ENCODE measurements at regions not wholly inside any gene's neighbourhood (a gene's known extent, or its start where the extent isn't known, plus 50 kb on each side); places are given as distances from the start of the nearest gene placed in this dataset.
"Not testable (repeated sequence)": the region's sequence is repeated elsewhere in the genome, so short reads cannot be mapped to it uniquely, and the experiment has no call there.

- DNase-seq (ENCODE audit: low spot score), result no peak
Observed at GRCh38 chr1:66460776-66461175, 73.2 kb upstream of the SGIP1 start.

- DNase-seq (ENCODE audit: low spot score), result no peak
Observed at GRCh38 chr1:66462313-66462712, 71.6 kb upstream of the SGIP1 start.

GRCh38 chr1:66464351-66464750 lies 69.6 kb upstream of the SGIP1 start:
- no peak for DNase-seq (ENCODE audit: low spot score)

GRCh38 chr1:66464802-66465201 lies 69.2 kb upstream of the SGIP1 start:
- no peak for DNase-seq (ENCODE audit: low spot score)

- not testable (repeated sequence) for DNase-seq (ENCODE audit: low spot score)
Observed at GRCh38 chr1:66466695-66467094, 67.3 kb upstream of the SGIP1 start.

- no peak for DNase-seq (ENCODE audit: low spot score)
Observed at GRCh38 chr1:66468722-66469121, 65.2 kb upstream of the SGIP1 start.

GRCh38 chr1:66475940-66476339 lies 58.0 kb upstream of the SGIP1 start:
- DNase-seq (ENCODE audit: low spot score), result no peak

GRCh38 chr1:66476774-66477173 lies 57.2 kb upstream of the SGIP1 start:
- no peak for DNase-seq (ENCODE audit: low spot score)

GRCh38 chr1:66478116-66478515 lies 55.8 kb upstream of the SGIP1 start:
- DNase-seq (ENCODE audit: low spot score), result no peak

GRCh38 chr1:66480162-66480561 lies 53.8 kb upstream of the SGIP1 start:
- DNase-seq (ENCODE audit: low spot score), result no peak

GRCh38 chr1:66481215-66481614 lies 52.7 kb upstream of the SGIP1 start:
- peak; percentile 31 for DNase-seq (ENCODE audit: low spot score)

Data from SW480 (cell line).